ENCODE measurements at regions not wholly inside any gene's neighbourhood (a gene's known extent, or its start where the extent isn't known, plus 50 kb on each side); places are given as distances from the start of the nearest gene placed in this dataset.

- TF ChIP-seq EZH2 (IDR thresholded peaks at IDR 0.05; ENCODE audit: low read length, missing control alignments) (no peak), CTCF (conservative IDR thresholded peaks at IDR 0.05 in 1 of 2, IDR thresholded peaks at IDR 0.05 in 1 of 2; ENCODE audit: low read depth in 1 of 2, low read length in 2 of 2) (no peak)
Measured at GRCh38 chr2:209146682-209147320, 277.0 kb upstream of the MAP2 start.
